ENCODE measurements at regions not wholly inside any gene's neighbourhood (a gene's known extent, or its start where the extent isn't known, plus 50 kb on each side); places are given as distances from the start of the nearest gene placed in this dataset.

DNA sequence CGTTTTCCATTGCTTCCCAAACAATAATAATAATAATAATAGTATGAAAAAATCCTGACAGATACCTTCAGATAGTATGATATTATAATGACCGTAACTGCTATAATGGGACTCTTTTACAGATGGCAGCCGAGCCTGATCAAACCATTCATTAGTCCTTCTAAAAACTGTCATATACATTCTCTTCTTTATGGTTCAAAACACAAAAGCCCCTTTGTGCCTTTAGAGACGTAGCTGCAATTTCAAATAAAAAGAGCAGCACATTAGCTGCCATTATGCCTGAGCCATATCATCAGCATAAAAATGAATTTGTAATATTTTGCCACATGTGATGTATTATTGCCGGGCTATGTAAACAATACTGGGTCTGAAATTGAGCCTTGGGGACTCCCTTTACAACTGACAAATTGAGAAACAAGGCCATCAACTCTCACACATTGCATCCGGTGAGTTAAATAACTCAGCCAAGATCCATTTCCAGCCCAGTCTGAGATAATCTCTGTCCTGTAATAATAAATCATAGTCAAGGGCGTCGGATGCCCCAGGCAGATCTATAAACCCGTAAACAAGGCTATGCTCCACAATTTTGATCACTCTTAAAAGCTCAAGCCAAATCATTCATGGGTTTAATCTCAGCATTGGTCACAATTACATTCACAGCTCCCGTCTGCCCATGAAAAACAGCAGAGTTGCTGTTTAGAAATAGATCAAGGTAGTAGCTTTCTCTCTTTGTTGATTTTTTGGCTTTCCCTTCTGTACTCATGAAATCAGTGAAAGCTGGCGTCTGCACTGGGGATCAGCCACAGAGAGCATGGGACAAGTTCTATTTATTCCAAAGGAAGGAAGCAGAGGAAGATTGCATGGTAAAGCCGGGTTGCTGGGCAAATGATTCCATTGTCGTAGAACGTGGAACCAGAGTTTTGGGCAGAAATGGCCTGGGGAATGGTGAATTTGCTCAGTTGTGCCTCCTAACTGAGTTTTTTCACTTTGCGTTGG is 150.1 kb upstream of the BMPER start (continued):
- TF ChIP-seq, protein P1, sequence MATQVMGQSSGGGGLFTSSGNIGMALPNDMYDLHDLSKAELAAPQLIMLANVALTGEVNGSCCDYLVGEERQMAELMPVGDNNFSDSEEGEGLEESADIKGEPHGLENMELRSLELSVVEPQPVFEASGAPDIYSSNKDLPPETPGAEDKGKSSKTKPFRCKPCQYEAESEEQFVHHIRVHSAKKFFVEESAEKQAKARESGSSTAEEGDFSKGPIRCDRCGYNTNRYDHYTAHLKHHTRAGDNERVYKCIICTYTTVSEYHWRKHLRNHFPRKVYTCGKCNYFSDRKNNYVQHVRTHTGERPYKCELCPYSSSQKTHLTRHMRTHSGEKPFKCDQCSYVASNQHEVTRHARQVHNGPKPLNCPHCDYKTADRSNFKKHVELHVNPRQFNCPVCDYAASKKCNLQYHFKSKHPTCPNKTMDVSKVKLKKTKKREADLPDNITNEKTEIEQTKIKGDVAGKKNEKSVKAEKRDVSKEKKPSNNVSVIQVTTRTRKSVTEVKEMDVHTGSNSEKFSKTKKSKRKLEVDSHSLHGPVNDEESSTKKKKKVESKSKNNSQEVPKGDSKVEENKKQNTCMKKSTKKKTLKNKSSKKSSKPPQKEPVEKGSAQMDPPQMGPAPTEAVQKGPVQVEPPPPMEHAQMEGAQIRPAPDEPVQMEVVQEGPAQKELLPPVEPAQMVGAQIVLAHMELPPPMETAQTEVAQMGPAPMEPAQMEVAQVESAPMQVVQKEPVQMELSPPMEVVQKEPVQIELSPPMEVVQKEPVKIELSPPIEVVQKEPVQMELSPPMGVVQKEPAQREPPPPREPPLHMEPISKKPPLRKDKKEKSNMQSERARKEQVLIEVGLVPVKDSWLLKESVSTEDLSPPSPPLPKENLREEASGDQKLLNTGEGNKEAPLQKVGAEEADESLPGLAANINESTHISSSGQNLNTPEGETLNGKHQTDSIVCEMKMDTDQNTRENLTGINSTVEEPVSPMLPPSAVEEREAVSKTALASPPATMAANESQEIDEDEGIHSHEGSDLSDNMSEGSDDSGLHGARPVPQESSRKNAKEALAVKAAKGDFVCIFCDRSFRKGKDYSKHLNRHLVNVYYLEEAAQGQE (IDR thresholded peaks at IDR 0.05; ENCODE audit: low read depth) = no peak
- TF ChIP-seq, protein P2, sequence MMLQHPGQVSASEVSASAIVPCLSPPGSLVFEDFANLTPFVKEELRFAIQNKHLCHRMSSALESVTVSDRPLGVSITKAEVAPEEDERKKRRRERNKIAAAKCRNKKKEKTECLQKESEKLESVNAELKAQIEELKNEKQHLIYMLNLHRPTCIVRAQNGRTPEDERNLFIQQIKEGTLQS (IDR thresholded peaks at IDR 0.05) = no peak
- TF ChIP-seq EZH2 (IDR thresholded peaks at IDR 0.05) (no peak), SRF (IDR thresholded peaks at IDR 0.05; ENCODE audit: low read depth) (no peak)

DNA sequence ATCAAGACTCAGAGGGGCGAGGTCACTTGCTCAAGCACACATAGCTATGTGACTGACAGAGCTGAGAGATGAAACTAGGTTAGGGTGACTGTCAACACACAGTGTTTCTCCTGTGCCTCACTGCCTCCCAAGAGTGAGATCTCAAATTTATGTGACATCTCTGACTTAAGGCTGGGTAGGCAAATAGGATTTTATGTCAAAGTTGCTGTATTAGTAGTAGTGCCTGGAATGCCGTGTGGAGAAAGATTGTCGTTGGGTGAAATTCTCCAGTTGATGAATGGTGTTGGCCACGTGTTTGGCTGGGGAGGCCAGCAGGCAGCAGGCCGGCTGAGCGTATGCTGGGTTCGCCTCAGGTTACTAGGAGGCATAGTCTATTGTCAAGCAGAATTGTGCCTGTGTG is 148.3 kb upstream of the BMPER start:
- Histone ChIP-seq H2AFZ (ENCODE audit: low read depth, low read length, poor library complexity, severe bottlenecking) (no peak overlapping the region), H3K9me3 (ENCODE audit: control insufficient read depth in 1 of 2, insufficient read depth in 1 of 2, low read depth in 1 of 2, low read length in 2 of 2) (no peaks in the 10 kb centered on the region), H3K4me1 (ENCODE audit: control insufficient read depth in 1 of 2, insufficient read depth in 2 of 2, low read length in 2 of 2) (no peaks in the 10 kb centered on the region), H3K79me2 (ENCODE audit: insufficient read depth, low read length) (no peaks in the 10 kb centered on the region), H3K4me2 (ENCODE audit: low read length) (no peak overlapping the region), H3K9ac (ENCODE audit: low read length) (no peak overlapping the region), H4K20me1 (ENCODE audit: insufficient read depth) (no peaks in the 10 kb centered on the region), H3K4me3 (replicated peaks in 1 of 2; ENCODE audit: low read depth in 1 of 2, low read length in 2 of 2) (no peak overlapping the region), H3K9me2 (ENCODE audit: insufficient read depth) (no peaks in the 10 kb centered on the region), H3K27me3 (ENCODE audit: insufficient read depth, low read length) (0 out of 2 replicates have a peak, but pooled peaks cover 3% of the 10 kb centered on the region), H3K36me3 (ENCODE audit: control insufficient read depth in 1 of 2, insufficient read depth in 2 of 2, low read length in 2 of 2) (no peaks in the 10 kb centered on the region), H3K27ac (ENCODE audit: low read depth, low read length) (no peak overlapping the region)
- TF ChIP-seq TCF7L2 (IDR thresholded peaks at IDR 0.05; ENCODE audit: borderline replicate concordance, extremely low read depth, insufficient read depth, insufficient read length) (no peak), POLR2A (IDR thresholded peaks at IDR 0.05; ENCODE audit: borderline replicate concordance, extremely low read depth, insufficient read depth, insufficient read length) (no peak), SP1 (IDR thresholded peaks at IDR 0.05; ENCODE audit: low read depth) (no peak), SRF (IDR thresholded peaks at IDR 0.05; ENCODE audit: low read depth) (no peak), ELF1 (IDR thresholded peaks at IDR 0.05; ENCODE audit: borderline replicate concordance, low read depth) (no peak), EZH2 (IDR thresholded peaks at IDR 0.05) (no peak)
- TF ChIP-seq, protein P3, sequence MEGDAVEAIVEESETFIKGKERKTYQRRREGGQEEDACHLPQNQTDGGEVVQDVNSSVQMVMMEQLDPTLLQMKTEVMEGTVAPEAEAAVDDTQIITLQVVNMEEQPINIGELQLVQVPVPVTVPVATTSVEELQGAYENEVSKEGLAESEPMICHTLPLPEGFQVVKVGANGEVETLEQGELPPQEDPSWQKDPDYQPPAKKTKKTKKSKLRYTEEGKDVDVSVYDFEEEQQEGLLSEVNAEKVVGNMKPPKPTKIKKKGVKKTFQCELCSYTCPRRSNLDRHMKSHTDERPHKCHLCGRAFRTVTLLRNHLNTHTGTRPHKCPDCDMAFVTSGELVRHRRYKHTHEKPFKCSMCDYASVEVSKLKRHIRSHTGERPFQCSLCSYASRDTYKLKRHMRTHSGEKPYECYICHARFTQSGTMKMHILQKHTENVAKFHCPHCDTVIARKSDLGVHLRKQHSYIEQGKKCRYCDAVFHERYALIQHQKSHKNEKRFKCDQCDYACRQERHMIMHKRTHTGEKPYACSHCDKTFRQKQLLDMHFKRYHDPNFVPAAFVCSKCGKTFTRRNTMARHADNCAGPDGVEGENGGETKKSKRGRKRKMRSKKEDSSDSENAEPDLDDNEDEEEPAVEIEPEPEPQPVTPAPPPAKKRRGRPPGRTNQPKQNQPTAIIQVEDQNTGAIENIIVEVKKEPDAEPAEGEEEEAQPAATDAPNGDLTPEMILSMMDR (IDR thresholded peaks at IDR 0.05 in 2 of 3, conservative IDR thresholded peaks at IDR 0.05 in 1 of 3; ENCODE audit: borderline replicate concordance in 1 of 3, insufficient read depth in 1 of 3, low read depth in 2 of 3, low read length in 2 of 3) = no peak
- TF ChIP-seq, protein P4, sequence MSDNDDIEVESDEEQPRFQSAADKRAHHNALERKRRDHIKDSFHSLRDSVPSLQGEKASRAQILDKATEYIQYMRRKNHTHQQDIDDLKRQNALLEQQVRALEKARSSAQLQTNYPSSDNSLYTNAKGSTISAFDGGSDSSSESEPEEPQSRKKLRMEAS (IDR thresholded peaks at IDR 0.05) = no peak
- TF ChIP-seq, protein P5, sequence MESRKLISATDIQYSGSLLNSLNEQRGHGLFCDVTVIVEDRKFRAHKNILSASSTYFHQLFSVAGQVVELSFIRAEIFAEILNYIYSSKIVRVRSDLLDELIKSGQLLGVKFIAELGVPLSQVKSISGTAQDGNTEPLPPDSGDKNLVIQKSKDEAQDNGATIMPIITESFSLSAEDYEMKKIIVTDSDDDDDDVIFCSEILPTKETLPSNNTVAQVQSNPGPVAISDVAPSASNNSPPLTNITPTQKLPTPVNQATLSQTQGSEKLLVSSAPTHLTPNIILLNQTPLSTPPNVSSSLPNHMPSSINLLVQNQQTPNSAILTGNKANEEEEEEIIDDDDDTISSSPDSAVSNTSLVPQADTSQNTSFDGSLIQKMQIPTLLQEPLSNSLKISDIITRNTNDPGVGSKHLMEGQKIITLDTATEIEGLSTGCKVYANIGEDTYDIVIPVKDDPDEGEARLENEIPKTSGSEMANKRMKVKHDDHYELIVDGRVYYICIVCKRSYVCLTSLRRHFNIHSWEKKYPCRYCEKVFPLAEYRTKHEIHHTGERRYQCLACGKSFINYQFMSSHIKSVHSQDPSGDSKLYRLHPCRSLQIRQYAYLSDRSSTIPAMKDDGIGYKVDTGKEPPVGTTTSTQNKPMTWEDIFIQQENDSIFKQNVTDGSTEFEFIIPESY (IDR thresholded peaks at IDR 0.05; ENCODE audit: extremely low read depth, insufficient replicate concordance, low read length) = no peak
- CTCF ChIA-PET = no interaction called here
- POLR2A ChIA-PET = no interaction called here
- ATAC-seq = no peak
- DNase-seq (ENCODE audit: low read depth, low spot score) = no peak
- RAD21 ChIA-PET (ENCODE audit: low non-redundant PET in 1 of 2, low total read pairs in 2 of 2, uncharacterized antibody in 2 of 2, unreplicated experiment in 2 of 2) = no interaction called here
- intact Hi-C loops (cut with micrococcal nuclease) = loop anchor here (10.0 kb wide), 1 partner anchor 572 kb away; no protein-coding TSS in a partner anchor
- no TSS peak for BruUV-seq (replicated peaks)

All from HCT116 (cell line).